GM23248 (cell line): ENCODE measurements at regions not wholly inside any gene's neighbourhood (a gene's known extent, or its start where the extent isn't known, plus 50 kb on each side); places are given as distances from the start of the nearest gene placed in this dataset.
"Not testable (repeated sequence)": the region's sequence is repeated elsewhere in the genome, so short reads cannot be mapped to it uniquely, and the experiment has no call there.

Experiments
- EZH2 ChIP-seq: fragments of 200-600 bp; sonication (generic); IDR thresholded peaks from 2 replicates; pipeline ENCODE4 v1.6.1; 2018; ENCODE audit warnings: antibody characterized with exemption, mild to moderate bottlenecking; ENCODE audit not compliant: insufficient read depth, poor library complexity, severe bottlenecking
- EZH2phosphoT487 ChIP-seq: fragments of 200-600 bp; sonication (generic); IDR thresholded peaks from 2 replicates; pipeline ENCODE4 v1.6.1; 2018; ENCODE audit warnings: antibody characterized with exemption, moderate library complexity, mild to moderate bottlenecking, low read depth; ENCODE audit not compliant: insufficient read depth

GRCh38 chr10:28911511-28911910 lies 234.2 kb downstream of the BAMBI start:
- TF ChIP-seq EZH2, EZH2phosphoT487: not testable (repeated sequence)
